GM18505 (cell line): ENCODE measurements at regions not wholly inside any gene's neighbourhood (a gene's known extent, or its start where the extent isn't known, plus 50 kb on each side); places are given as distances from the start of the nearest gene placed in this dataset.

ENCODE experiments used
- ATAC-seq: cut with Tn5 transposase; IDR thresholded peaks from one replicate; pipeline ENCODE4 v1.9.1; 2021; ENCODE audit not compliant: unreplicated experiment
- POLR2A ChIP-seq: IDR thresholded peaks from 4 replicates; pipeline ENCODE4 v1.6.1; 2011; ENCODE audit warnings: borderline replicate concordance; ENCODE audit not compliant: insufficient read depth, insufficient read length; ENCODE audit errors: extremely low read depth

DNA sequence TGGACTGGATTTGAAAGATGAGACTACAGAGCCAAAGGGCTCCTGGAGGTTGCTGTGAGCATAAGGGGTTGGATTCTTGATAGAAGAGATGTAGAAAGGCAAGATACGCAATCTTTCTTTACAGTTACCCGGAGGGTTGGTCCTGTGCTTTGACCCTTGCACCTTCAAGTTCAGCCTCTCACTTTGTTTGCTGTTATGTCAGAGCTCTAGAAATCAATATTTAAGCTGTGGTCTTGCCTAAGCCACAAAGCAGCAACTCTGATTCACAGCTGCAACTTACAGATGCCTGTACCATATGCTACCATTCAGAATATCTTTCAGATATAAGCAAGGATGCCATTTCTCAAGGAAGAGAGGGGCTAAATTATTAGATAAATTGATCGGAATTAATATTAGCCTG lies 943.1 kb upstream of the LRRTM1 start:
- TF ChIP-seq POLR2A: no peak
- ATAC-seq: no peak

DNA sequence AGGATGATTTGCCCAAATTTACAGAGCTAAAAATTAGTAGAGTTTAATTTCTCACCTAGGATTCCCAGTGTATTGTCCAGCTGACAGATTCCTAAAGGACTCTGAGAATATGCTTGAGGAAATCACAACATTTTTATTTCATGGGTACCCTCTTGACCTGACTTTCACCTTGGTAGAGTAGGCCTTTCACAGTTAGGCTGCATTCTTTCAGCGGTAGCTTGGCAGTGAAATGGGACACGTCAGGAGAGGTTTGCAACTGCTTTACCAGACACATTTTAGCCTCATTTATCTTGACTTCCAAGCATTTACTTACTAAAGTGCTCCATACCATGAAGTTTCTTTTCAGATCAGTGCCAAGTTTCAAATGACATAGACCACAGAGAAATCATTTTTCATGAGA lies 937.9 kb upstream of the LRRTM1 start:
- no peak for ATAC-seq

DNA sequence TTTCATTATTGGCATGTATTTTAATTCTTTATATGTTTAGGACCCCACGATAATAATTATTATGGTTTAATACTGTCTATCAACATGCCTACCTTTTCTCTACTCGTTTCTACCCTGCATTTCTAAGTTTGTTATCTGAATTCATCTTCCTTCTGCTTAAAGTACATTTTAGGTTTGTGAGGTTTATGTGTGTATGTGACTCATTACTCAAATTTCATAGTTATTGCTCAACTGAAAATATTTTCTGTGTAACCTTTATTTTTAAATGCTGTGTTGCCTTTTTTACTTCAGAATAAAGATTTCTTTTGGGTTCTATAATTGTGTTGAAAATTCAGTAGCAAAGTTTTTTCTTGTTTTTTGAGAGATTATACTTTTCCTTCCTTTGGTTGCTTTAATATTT lies 933.9 kb upstream of the LRRTM1 start:
- no peak for TF ChIP-seq POLR2A

More for the DNA sequence above, 937.9 kb upstream of the LRRTM1 start:
- no peak for TF ChIP-seq POLR2A

DNA sequence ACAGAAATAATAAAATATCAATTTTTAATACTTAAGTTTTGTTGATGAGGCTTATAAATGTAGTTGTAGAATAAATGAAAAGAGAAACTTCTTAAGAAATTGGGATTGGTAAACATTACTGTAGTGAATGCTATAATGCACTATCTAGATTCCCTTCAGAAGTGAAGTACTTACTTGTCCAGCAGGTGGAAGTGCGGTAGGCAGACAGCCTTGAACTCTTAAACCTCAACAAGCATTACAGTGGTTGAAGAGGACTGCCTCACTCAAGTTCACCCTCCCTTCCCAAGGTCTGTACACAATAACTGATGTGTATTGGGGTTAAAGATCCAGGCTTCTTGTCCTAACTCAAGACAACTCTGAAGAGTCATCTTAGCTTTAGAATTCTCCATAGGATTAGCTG lies 931.0 kb upstream of the LRRTM1 start:
- ATAC-seq: no peak
- TF ChIP-seq POLR2A: no peak

More for the DNA sequence above, 933.9 kb upstream of the LRRTM1 start:
- no peak for ATAC-seq

DNA sequence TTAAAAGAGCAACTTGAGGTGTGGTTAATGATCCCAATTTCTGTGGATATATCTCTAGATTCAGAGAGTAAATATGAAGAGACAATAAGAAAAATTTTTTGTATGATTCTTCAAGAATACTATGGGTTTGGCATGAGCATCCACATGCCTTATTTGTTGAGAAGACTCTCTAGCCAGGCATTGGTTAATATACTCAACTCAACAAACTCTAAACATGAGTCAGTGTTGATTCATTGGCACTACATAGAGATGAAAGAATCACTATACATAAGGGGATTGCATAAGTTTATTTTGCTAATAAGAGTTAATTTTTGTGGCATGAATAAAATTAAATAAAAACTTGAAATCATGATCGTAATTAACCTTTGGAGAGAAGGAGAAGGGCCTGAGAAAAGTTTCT lies 930.2 kb upstream of the LRRTM1 start:
- no peak for ATAC-seq
- no peak for TF ChIP-seq POLR2A

DNA sequence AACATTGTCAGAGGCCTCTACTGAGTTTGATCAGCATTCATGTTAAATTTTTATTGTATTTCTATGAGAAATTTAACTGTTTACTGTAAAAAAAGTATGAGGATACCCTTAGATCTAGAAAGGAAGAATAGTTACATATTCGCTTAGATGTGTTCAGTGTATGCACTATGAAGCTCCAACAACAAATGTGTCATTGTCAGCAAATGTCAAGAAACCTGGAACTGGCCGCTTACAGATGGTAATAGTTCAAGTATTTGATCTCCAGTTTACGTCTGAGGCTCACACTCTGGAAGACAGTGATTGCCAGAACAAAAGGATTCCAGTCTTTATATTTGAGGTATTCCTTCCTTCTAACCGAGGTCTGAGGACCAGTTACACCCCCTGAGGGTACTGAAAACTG lies 921.2 kb upstream of the LRRTM1 start:
- ATAC-seq: no peak
- no peak for TF ChIP-seq POLR2A

DNA sequence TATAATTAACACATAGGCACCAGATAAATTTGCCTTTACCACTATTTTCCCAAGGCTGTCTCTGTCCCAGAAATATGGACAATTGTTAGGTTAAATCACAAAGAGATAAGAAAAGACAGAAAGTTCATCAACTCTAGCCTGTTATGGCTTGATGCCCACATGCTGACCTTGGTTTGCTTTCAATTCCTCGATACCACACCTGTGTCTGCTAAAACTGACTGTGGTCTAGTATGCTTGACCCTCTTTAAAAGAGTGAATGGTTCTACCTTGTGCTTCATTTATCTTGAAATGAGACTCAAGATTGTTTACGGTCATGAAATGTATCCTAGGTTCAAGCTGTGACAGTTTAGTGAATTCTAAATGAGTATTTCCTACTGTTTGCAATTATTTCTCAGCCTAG lies 909.0 kb upstream of the LRRTM1 start:
- no peak for ATAC-seq
- no peak for TF ChIP-seq POLR2A

DNA sequence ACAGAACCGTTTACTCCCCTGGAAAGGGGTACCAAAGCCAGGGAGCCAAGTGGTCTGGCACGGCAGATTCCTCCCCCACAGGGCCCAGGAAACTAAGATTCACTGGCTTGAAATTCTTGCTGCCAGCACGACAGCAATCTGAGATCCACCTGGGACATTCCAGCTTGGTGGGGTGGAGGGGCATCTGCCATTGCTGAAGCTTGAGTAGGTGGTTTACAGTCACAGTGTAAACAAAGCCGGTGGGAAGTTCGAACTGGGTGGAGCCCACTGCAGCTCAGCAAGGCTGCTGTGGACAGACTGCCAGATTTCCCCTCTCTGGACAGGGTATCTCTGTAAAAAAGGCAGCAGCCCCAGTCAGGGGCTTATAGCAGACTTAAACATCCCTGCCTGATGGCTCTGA lies 901.7 kb upstream of the LRRTM1 start:
- ATAC-seq: no peak

DNA sequence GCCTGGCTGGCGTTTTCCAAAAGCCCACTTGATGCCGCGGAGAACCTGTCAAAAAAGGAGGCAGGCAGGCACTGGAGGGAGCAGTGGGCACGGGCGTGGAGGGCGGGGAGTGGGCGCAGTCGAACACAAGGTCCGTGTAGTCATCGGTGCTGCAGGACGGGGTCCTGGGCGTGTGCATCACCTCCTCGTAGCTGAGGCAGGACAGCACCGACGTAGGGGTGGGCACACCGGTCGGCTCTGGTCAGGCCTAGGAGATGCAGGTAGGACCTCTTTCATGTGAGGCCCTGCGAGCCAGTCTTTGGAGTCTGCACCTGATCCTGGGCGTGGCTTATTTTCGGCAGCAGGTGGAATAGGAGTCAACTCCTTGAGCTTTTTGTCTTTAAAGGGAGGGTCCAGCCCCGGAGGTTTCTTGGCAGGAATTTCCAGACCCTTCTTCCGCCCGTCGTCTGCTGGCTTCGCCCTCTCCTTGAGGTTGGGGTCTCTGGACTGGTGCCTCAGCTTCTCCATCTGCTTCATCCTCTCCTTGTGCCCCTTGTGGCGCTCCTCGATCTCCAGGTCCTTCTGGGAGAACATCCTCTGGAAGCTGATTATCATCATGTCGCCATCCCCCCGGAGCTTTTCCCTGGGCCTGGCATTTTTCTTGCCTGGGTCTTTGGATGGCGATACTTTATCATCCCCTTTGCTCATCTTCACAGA lies 892.5 kb upstream of the LRRTM1 start:
- no peak for ATAC-seq
- TF ChIP-seq POLR2A: no peak

More for the DNA sequence above, 901.7 kb upstream of the LRRTM1 start:
- TF ChIP-seq POLR2A: no peak

DNA sequence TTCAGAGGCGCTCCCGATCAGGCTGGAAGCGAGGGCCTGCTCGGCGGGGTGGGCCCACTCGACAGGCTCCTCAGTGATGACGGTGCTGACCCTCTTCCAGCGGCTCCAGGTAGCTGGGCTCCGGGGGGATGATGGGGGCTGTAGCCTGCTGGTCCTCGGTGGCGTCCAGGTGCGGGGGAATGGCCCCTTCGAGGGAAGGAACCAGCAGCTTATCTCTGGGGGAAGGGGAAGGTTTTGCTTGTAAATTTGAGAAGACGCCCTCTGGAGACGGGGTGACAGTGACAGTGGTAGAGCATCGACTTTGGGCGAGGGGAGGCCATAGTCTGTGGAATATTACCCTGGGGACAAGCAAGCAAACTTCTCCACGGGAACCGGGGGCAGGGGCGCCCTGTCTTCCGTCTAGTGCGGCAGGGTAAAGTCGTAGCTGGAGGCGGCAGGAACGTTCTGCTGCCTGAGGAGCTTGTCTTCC lies 891.9 kb upstream of the LRRTM1 start:
- no peak for ATAC-seq
- TF ChIP-seq POLR2A: no peak

DNA sequence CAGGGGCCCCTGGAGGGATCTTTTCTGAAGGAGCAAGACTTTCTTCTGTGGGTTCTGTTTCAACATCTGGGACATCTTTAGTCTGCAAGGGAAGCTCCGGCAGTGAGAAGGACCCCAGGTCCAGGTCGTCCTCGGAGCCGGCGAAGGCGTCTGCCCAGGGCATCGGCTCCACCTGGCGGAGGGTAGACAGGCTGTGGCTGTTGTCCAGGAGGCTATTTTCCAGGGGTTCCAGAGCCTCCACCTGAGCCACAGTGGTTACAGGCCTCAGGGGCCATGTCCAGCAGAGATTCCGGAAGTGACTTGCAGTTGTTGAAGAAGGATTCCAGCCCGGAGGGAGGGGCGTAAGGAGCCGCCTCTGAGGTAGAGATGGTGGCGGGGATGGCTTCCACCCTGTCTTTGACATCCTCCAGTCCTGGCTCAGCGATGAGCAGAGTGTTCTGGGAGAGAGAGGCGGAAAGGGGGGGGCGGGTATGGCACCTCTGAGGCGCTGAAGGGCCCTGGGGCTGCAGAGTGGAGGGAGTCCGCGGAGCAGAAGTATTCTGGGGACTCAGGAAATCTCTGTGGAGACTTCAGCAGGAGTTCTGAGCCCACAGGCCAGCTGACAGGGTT lies 891.3 kb upstream of the LRRTM1 start:
- ATAC-seq: no peak
- no peak for TF ChIP-seq POLR2A

DNA sequence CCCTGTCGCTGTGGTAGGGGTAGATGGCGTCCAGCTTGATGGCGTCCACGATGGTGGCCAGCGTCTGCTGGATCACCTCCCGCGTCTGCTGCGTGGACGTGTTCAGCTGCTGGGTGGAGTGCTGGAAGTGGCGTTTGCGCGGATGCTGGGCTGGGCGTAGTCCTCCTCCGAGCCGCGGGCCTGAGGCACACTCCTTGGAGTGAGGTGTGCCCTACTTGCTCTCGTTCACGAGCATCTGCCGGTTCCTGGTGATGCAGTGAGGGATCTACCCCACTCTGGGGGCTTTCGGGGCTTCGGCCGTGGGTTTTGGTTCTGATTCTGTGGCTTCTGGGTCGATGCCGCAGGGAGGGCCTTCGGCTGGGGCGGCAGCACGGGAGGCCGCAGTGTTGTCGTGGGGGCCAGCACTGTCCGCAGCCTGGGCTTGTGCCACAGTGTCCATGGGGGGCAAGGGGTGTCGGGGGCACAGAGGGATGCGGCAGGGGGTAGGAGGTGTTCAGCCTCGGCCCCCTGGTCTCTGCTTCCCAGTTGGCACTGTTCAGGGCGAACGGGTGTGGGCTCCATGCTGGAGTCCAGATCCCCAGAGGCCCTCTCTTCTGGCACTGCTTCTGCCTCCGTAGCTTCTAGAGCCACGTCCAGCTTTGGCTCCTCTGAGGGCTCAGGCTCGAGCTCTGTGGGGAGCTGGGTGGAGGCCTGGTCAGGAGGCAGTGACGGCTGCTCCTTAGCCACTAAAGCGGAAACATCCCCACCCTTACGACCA lies 890.6 kb upstream of the LRRTM1 start:
- TF ChIP-seq POLR2A: no peak
- ATAC-seq: no peak

DNA sequence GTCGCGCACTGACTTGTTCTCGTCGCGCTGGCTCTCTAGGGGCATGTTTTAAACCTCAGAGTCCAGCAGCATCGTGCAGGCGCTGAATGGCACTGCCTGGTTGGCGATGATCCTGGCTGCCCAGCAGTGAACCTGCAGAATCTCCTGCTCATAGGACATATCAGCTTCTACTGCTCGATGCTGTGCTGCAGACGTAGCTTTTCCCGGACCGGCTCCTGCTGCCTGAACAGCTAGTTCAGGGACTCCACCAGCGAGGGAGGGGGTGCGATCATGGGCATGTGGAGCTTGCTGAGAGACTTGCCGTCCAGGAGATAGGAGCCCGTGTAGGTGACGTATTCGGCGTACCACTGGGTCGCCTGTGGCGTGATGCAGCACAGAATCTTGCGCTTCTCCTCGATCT lies 890.0 kb upstream of the LRRTM1 start:
- TF ChIP-seq POLR2A: no peak
- ATAC-seq: no peak

DNA sequence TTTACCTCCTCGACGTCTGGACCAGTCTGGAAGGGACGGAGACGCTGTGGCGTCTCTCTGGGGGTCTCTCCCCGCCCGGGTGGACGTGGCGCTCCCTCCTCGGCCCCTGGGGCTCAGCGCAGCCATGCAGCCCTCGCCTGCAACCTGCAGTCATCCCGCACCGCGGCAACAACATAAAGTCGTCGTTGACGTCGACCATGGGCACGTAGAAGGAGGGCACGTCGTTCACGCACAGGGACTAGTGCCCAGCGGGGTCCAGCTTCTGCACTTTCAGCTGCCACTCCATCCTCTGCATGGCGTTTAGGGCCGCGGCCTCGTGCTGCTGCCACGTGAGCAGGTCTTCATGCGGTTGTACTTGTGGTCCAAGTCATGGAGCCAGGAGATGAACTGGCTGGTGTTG lies 889.6 kb upstream of the LRRTM1 start:
- ATAC-seq: no peak
- no peak for TF ChIP-seq POLR2A

DNA sequence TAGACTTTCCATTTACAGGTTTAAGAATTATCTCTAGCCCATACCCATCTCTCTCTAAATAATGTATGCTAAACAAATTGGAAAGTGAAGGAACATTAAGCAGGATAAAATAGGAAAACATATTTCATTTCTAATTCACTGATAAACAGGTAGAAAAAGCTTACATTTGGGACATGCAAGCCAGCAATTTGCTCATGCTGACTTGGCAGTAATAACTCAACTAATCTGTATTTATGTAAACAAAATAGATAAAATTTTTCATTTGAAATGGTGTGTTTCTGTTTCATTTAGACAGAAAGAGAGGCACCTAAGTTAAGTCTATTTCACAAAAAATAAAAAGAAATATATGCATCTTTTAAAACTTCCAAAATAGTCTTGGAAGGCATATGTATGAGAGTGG lies 877.3 kb upstream of the LRRTM1 start:
- TF ChIP-seq POLR2A: no peak

DNA sequence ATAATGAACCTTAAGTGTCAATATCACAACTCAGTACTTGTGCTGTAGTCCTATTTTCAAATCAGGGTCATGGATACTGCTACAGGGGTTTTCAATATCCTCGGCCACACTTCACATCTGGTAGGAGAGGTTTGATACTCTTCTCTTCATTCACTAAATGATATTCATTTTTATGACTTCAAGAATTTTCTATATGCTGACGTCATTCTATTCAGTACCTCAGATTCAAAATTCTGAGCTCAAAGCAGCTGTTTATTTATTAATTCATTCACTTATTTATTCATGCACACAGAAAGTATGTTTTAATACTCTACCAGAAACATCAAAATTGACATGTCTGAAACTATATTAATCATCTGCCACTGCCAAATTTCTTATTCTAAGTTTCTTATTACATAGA lies 866.9 kb upstream of the LRRTM1 start:
- no peak for TF ChIP-seq POLR2A

More for the DNA sequence above, 877.3 kb upstream of the LRRTM1 start:
- ATAC-seq: no peak

More for the DNA sequence above, 866.9 kb upstream of the LRRTM1 start:
- ATAC-seq: no peak
